T1000 (cell line): ENCODE measurements at regions not wholly inside any gene's neighbourhood (a gene's known extent, or its start where the extent isn't known, plus 50 kb on each side); places are given as distances from the start of the nearest gene placed in this dataset.
"Not testable (repeated sequence)": the region's sequence is repeated elsewhere in the genome, so short reads cannot be mapped to it uniquely, and the experiment has no call there.

ENCODE experiments used
- DNase-seq: peaks from one replicate; lab custom pipeline; 2025; ENCODE audit warnings: mixed read lengths; lab: John Stamatoyannopoulos, UW

- DNase-seq = no peak
Measured at GRCh38 chr6:86476311-86476710, 461.0 kb upstream of the HTR1E start.

GRCh38 chr6:86474081-86474480, 463.2 kb upstream of the HTR1E start:
- no peak for DNase-seq

DNA sequence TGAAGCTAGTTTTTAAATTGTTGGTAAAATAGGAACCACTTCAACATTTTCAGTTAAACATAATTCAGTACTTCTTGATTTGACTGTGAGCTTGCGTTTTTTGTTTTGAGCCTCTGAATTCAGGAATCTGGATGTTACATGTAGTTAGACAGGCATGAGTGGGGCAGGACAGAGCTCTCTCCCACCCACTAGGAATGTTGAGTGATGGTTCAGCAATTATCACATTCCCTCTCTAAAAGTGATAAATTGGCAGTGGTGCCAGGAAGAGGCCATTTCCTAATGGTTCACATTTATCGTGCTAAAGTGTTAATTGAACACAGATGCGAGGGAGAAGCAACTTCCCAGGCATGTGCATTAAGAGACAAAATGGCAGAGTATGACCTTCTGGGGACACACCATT, 465.5 kb upstream of the HTR1E start:
- no peak for DNase-seq

DNA sequence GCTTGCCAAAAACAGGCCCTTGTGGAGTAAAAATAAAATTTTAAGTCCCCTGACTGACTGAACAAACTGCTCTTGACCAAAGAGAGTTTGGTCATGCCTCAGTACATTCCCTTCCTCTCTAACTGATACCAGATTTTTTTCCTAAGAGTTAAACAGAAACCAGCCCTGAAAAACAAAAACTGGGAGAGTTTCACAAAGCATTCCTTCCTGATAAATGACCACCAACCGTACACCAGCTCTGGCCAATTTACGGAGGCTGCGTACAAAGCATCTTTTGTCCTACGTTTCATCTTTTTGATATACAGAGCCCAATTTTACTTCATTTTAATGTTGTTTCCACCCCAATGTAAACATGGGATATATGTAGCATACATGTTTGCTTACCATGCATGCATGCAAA, 477.4 kb upstream of the HTR1E start:
- no peak for DNase-seq

- no peak for DNase-seq
Measured at GRCh38 chr6:86456821-86457220, 480.5 kb upstream of the HTR1E start.

DNA sequence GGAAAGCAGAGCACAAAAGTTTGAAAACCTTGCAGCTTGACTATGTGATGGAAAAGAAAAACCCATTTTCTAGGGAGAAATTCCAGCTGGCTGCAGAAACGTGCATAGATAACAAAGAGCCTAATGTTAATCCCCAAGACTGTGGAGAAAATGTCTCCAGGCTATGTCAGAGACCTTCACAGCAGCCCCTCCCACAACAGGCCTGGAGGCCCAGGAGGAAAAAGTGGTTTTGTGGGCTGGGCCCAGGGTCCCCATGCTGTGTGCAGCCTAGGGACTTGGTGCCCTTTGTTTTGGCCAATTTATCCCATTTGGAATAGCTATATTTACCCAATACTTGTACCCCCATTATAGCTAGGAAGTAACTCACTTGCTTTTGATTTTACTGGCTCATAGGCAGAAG, 484.1 kb upstream of the HTR1E start:
- DNase-seq = no peak

- no peak for DNase-seq
Measured at GRCh38 chr6:86448398-86448797, 488.9 kb upstream of the HTR1E start.

GRCh38 chr6:86440608-86441007, 496.7 kb upstream of the HTR1E start:
- DNase-seq = no peak

DNA sequence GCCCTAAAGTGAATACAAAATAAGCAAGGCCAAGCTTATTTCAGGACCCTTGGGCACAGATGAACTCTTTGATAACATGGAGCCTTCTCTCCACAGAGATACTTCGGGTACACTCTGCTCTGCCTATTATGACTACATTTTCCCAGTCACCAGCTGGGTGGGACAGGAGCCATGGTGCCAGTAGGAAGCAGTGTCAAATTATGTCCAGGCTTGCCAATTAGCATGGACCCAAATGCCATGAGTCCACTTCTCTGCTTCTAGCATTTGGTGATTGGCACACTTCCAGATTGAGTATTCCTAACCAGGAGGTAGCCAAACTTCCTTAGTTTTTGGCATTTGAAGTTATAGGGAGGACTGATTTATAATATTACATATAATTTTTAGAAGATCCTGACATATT, 513.8 kb upstream of the HTR1E start:
- DNase-seq = no peak

- DNase-seq = no peak
Measured at GRCh38 chr6:86412057-86412456, 525.3 kb upstream of the HTR1E start.

GRCh38 chr6:86407128-86407527, 530.2 kb upstream of the HTR1E start:
- no peak for DNase-seq

DNA sequence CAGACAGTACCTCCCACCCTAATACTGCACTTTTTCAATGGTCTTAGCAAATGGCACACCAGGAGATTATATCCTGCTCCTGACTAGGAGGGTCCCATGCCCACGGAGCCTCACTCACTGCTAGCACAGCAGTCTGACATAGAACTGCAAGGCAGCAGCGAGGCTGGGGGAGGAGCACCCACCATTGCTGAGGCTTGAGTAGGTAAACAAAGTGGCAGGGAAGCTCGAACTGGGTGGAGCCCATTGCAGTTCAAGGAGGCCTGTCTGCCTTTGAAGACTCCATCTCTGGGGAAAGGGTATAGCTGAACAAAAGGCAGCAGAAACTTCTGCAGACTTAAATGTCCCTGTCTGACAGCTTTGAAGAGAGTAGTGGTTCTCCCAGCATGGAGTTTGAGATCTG, 544.5 kb upstream of the HTR1E start:
- DNase-seq = not testable (repeated sequence)

- no peak for DNase-seq
Measured at GRCh38 chr6:86380571-86381125, 556.7 kb upstream of the HTR1E start.

- DNase-seq = no peak
Measured at GRCh38 chr6:86357877-86358276, 579.5 kb upstream of the HTR1E start.

- no peak for DNase-seq
Measured at GRCh38 chr6:86355271-86355670, 582.1 kb upstream of the HTR1E start.

- no peak for DNase-seq
Measured at GRCh38 chr6:86331919-86332318, 605.4 kb upstream of the HTR1E start.

- DNase-seq = no peak
Measured at GRCh38 chr6:86331265-86331840, 606.0 kb upstream of the HTR1E start.

DNA sequence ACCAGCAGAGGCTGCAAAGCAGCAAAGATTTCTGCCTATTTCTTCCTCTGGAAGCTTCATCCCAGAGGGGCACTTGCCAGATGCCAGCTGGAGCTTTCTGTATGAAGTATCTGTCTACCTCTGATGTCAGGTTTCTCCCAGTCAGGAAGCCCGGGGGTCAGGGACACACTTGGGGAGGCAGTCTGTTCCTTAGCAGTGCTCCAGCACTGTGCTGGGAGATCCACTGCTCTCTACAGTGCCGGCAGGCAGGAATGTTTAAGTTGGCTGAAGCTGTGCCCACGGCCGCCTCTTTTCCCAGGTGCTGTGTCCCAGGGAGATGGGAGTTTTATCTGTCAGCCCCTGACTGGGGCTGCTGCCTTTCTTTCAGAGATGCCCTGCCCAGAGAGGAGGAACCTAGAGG, 631.1 kb upstream of the HTR1E start:
- no peak for DNase-seq

GRCh38 chr6:86285876-86286275, 643.2 kb upstream of the SYNCRIP start:
- peak; percentile 7 for DNase-seq

DNA sequence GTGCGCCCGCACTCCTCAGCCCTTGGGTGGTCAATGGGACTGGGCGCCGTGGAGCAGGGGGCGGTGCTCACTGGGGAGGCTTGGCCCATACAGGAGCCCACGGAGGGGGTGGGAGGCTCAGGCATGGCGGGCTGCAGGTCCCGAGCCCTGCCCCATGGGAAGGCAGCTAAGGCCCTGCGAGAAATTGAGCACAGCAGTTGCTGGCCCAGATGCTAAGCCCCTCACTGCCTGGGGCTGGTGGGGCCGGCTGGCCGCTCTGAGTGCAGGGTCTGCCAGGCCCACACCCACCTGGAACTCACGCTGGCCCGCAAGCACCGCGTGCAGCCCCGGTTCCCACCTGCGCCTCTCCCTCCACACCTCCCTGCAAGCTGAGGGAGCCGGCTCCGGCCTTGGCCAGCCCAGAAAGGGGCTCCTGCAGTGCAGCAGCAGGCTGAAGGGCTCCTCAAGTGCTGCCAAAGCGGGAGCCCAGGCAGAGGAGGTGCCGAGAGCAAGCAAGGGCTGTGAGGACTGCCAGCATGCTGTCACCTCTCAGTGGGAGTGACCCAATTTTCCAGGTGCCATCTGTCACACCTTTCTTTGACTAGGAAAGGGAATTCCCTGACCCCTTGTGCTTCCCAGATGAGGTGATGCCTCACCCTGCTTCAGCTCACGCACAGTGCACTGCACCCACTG, 642.3 kb upstream of the SYNCRIP start:
- not testable (repeated sequence) for DNase-seq

GRCh38 chr6:86283596-86283995, 640.9 kb upstream of the SYNCRIP start:
- not testable (repeated sequence) for DNase-seq

GRCh38 chr6:86276056-86276455, 633.4 kb upstream of the SYNCRIP start:
- no peak for DNase-seq

GRCh38 chr6:86273936-86274335, 631.2 kb upstream of the SYNCRIP start:
- DNase-seq = no peak
